OCI-M2 (cell line): ENCODE measurements at regions not wholly inside any gene's neighbourhood (a gene's known extent, or its start where the extent isn't known, plus 50 kb on each side); places are given as distances from the start of the nearest gene placed in this dataset.

Source experiments
- DNase-seq: peaks from one replicate; lab custom pipeline; 2025; ENCODE audit not compliant: unreplicated experiment; lab: John Stamatoyannopoulos, UW

DNA sequence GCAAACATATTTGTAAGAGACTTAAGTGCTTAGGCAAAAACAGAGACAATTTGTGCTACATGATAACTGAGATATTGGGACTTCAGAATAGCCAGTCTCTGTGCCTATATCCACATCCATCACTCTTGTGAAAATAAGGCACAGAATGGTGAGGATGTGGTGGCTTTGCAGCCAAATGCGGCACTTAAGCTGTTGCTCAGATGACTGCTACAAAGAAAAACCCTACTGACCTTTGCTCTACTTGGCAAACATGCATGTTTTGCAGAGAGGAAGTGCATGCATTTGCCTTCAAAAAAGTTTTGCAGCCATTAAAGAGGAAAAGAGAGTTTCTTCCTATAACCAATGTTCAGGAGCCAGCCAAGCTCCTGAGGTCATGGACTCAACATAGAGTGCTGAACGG lies 675.0 kb upstream of the KIRREL3 start:
- no peak for DNase-seq

DNA sequence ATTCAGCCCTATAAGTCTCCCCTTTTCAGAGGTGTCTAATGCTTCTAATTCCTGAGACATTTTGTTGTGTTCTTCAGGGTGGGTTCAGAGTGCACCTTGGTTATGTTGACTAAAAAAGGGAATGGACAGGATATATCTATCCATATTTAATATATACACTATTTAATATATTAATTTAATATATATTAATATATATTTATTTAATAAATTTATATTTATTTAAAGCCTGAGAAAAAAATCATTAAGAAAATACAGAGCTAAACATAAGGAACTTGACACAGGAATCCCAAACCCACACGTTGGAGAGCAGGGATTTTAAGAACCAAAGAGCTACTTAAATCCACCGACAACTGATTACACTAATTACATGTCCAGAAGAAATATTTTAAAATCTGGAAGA lies 674.2 kb upstream of the KIRREL3 start:
- DNase-seq: no peak

DNA sequence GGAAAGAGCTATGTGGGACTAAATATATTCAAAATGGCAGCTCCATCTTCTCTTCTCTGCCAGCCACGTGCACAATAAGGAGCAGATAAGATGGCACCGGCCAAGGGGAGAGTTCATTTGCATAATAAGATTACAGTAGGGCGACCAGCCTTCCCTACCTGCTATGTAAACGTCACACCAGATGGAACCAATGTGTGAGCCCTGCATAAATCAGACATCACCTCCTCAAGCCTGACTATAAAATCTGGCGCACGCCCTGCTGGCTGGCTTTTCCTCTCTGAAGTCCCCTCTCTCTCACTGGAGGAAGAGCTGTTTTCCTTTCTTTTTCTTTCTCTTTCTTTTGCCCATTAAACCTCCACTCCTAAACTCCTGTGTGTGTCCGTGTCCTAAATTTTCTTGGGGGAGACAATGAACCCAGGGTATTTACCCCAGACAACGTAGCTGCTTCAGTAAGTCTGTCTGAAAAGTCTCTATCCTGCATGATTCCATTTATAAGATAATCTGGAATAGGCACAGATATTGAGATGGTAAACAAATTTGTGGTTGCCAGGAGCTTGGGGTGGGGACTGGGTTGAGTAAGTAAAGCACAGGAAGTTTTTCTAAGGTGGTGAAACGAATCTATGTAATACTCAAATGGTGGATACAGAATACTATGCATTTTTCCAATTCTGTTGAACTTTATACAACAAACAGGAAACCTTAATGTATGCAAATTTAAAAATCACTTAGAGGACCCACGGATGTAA lies 670.0 kb upstream of the KIRREL3 start:
- no peak for DNase-seq

GRCh38 chr11:127656116-127656836 lies 655.7 kb upstream of the KIRREL3 start:
- no peak for DNase-seq

DNA sequence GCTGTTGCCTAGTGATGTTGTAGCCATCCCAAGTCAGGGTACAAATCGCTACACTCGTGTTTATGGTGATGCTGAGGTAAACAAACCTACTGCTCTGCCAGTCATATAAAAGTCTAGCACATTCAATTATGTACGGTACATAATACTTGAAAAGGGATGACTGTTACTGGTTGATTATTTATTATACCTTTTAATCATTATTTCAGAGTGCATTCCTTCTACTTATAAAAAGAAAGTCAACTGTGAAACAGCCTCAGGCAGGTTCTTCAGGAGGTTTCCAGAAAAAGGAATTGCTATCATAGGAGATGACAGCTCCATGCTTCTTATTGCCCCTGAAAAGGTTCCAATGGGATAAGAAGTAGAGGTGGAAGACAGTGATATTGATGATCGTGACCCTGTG lies 652.5 kb upstream of the KIRREL3 start:
- DNase-seq: no peak

DNA sequence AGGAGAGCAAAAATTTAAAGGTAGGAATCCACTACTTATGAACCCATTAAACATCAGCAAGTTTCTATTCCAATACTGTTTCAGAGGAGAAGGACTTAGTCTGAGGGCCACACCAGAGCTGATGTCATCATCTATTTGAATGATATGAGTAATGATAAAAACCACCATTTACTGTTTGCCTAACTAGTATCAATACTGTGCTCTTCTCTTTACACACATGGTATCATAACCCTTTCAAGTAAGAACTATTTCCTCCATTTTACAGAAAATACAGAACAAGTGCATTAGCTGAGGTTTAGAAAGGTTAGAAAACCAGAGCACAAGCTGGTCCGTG lies 651.3 kb upstream of the KIRREL3 start:
- no peak for DNase-seq

- DNase-seq: no peak
Measured at GRCh38 chr11:127651175-127651887, 650.8 kb upstream of the KIRREL3 start.

DNA sequence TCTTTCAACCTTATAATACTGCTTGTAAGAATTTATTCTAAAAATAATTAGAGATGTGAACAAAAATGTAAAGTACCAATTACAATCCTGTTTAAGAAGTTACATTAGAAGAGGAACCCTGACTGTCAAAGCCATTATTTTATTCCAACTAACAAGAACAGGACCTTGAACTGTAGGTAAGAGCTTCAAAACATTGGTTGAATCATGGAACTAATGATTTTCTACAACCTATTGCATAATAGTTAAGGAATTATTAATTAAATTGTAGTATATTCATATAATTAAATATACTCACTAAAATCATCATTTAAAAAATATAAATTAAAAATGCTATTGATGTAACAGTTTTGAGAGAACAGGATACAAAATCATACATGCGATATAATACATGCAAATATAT lies 649.4 kb upstream of the KIRREL3 start:
- DNase-seq: no peak

DNA sequence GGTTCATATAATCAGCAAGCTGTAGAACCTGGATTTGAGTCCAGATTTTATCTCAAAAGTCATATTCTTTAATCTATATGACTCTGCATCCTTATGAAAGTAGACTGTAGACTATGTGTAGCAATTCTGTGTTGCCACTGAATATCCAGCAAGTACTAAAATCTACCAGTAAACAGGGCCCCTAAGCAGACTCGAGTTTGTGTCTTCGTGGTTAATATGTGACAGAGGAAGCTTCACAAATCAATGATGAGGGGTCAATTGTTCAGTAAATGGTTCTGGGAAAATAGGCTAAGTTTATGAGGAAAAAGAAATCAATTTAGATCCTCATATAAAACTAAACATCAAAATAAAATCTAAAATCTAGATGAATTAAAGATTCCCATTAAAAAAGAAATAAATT lies 648.5 kb upstream of the KIRREL3 start:
- no peak for DNase-seq

DNA sequence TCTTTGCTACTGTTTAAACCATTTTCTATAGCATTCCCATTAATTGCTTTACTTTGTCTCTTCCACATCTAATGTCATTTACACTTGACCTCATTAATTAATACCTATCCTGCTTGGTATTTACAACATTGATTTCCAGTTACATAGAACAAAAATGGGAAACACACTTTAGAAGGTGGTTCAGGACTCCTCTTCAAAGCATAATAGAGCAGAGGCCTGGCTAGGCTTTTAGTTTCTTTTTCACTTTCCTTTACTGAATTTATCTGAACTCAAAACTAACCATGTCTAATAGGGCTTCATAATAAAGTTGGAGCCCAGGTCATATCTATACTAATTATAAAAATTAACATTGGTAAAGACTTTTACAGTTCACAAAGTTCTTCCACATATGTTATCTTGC lies 648.0 kb upstream of the KIRREL3 start:
- no peak for DNase-seq

DNA sequence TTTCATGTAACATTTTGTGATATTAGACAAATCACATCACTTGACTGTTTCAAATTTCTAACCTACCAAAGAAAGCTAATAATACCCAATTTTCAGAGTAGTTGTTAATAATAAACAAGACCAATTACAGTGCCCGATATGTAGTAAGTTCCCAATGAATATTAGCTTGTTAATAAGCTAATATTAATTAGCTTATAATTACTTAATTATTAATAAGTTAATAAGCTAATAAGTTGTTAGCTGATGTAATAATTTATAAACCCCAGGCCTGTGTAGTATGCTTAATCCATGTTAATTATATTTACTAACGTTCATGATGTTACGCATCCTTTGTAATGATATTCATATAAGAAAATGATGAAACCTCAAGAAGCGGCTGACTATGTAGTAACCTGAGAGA lies 643.8 kb upstream of the KIRREL3 start:
- no peak for DNase-seq

DNA sequence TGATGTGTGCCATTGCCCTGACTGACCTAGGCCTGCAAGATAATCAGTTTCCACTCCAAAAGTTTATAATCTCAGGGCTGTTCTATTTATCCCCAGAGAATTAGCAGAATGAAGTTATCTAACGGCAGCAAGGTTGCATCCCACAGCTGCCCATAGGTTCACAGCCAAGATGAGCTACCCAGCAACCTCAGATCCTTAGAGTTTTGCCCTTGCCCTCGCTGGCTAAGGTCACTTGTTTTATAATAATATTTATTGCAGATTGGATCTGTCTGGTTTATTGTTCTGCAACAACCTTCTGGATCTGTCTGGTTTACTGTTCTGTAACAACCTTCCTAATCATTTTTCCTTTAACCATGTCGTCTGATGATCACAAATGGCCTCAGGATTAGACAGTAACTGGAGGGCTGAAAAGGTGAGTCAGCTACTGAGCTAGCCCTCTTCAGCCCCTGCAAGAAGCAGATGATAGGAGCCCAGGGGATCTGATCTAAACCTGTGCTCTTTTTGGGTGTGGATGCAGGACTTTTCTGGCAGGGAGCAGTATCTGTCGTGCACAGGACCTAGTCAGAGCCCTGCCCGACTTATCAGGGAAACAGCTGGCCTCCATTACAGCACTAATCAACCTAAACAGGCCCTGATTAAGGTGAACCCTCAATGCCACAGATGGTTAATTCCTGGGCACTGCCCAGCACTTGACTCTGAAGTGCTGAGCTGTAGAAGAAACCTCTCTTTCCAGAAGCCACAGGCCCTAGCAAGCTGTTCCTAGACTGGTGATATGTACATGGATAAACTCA lies 642.9 kb upstream of the KIRREL3 start:
- no peak for DNase-seq

- no peak for DNase-seq
Measured at GRCh38 chr11:127640561-127641451, 640.2 kb upstream of the KIRREL3 start.

GRCh38 chr11:127639916-127640315 lies 639.3 kb upstream of the KIRREL3 start:
- DNase-seq: no peak

GRCh38 chr11:127632976-127633680 lies 632.6 kb upstream of the KIRREL3 start:
- no peak for DNase-seq

GRCh38 chr11:127632546-127632945 lies 632.0 kb upstream of the KIRREL3 start:
- DNase-seq: no peak

DNA sequence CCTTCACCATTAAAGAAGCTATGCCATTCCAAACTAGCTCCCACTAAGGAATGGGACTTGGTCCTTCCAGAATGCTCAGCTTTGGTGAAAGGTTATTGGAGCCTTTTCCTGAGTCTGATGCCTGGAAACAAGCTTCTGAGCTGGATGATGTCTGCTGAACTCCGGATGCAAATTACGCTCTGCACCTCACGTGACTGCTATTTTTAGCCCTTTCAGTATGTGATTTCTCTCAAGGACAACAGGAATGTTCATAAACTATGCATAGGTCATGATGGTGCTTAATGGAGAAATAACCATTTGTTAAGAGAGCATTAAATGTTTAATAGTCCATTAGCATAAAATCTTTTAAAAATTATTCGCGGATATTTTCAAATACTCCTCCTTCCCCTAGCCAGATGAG lies 631.4 kb upstream of the KIRREL3 start:
- no peak for DNase-seq

- DNase-seq: no peak
Measured at GRCh38 chr11:127629200-127629599, 628.6 kb upstream of the KIRREL3 start.

GRCh38 chr11:127628458-127628785 lies 627.9 kb upstream of the KIRREL3 start:
- no peak for DNase-seq
